OCI-LY1 (cell line): ENCODE measurements at regions not wholly inside any gene's neighbourhood (a gene's known extent, or its start where the extent isn't known, plus 50 kb on each side); places are given as distances from the start of the nearest gene placed in this dataset.

Source experiments
- H2AFZ ChIP-seq: fragments of 200-600 bp; sonication (generic), shearing (Covaris generic); 2 replicates; pipeline ENCODE4 v1.6.0; 2014; ENCODE audit warnings: antibody characterized with exemption, mild to moderate bottlenecking, low read length
- H3F3A ChIP-seq: fragments of 200-600 bp; sonication (generic), shearing (Covaris generic); 2 replicates; pipeline ENCODE4 v1.6.0; 2014; ENCODE audit warnings: mild to moderate bottlenecking, antibody characterized with exemption, low read length, moderate library complexity; ENCODE audit not compliant: insufficient read depth
- H3K27ac ChIP-seq: fragments of 200-600 bp; sonication (generic); 2 replicates; pipeline ENCODE4 v1.5.1; 2014; ENCODE audit warnings: low read length, mixed run types, mild to moderate bottlenecking, low read depth; ENCODE audit not compliant: poor library complexity, severe bottlenecking
- H3K27me3 ChIP-seq: fragments of 200-600 bp; sonication (generic); 2 replicates; pipeline ENCODE4 v1.6.0; 2014; ENCODE audit warnings: antibody characterized with exemption, mild to moderate bottlenecking, low read length, moderate library complexity; ENCODE audit not compliant: insufficient read depth
- H3K36me3 ChIP-seq: fragments of 200-600 bp; sonication (generic); 2 replicates; pipeline ENCODE4 v1.6.1; 2014; ENCODE audit warnings: mild to moderate bottlenecking, antibody characterized with exemption, low read length, moderate library complexity, mixed read lengths; ENCODE audit not compliant: insufficient read depth
- H3K4me1 ChIP-seq: fragments of 200-600 bp; sonication (generic); 2 replicates; pipeline ENCODE4 v1.5.1; 2014; ENCODE audit warnings: mild to moderate bottlenecking, low read length, moderate library complexity; ENCODE audit not compliant: insufficient read depth, severe bottlenecking
- H3K4me2 ChIP-seq: fragments of 200-600 bp; sonication (generic), shearing (Covaris generic); 2 replicates; pipeline ENCODE4 v1.6.1; 2014; ENCODE audit warnings: low read length
- H3K4me3 ChIP-seq: fragments of 200-600 bp; sonication (generic); 2 replicates; pipeline ENCODE4 v1.5.1; 2014; ENCODE audit warnings: low read length, low read depth, mild to moderate bottlenecking, mixed read lengths; ENCODE audit not compliant: poor library complexity, severe bottlenecking
- H3K79me2 ChIP-seq: fragments of 200-600 bp; shearing (Covaris generic); 2 replicates; pipeline ENCODE4 v1.6.1; 2016; ENCODE audit warnings: mixed run types, low read length, mixed read lengths; ENCODE audit not compliant: insufficient read depth
- H3K9ac ChIP-seq: fragments of 200-600 bp; sonication (generic), shearing (Covaris generic); 2 replicates; pipeline ENCODE4 v1.6.1; 2014; ENCODE audit warnings: mild to moderate bottlenecking, low read length, mixed read lengths
- H3K9me2 ChIP-seq: fragments of 200-600 bp; sonication (generic), shearing (Covaris generic); 2 replicates; pipeline ENCODE4 v1.6.1; 2014; ENCODE audit warnings: low read depth, mild to moderate bottlenecking, low read length, mixed read lengths
- H3K9me3 ChIP-seq: fragments of 200-600 bp; shearing (Covaris generic); 2 replicates; pipeline ENCODE4 v1.6.1; 2014; ENCODE audit warnings: low read length, mixed read lengths
- H4K20me1 ChIP-seq: fragments of 200-600 bp; sonication (generic), shearing (Covaris generic); 2 replicates; pipeline ENCODE4 v1.6.0; 2016; ENCODE audit warnings: mild to moderate bottlenecking, low read length; ENCODE audit not compliant: insufficient read depth
- CTCF ChIP-seq: fragments of 200-600 bp; sonication (generic), shearing (Covaris generic); IDR thresholded peaks from 2 replicates; pipeline ENCODE4 v1.5.1; 2017; ENCODE audit warnings: mild to moderate bottlenecking, antibody characterized with exemption, low read length, moderate library complexity, mixed read lengths
- EZH2 ChIP-seq: fragments of 200-600 bp; sonication (generic), shearing (Covaris generic); IDR thresholded peaks from 2 replicates; pipeline ENCODE4 v1.8.0; 2017; ENCODE audit warnings: borderline replicate concordance, mixed run types, mild to moderate bottlenecking, antibody characterized with exemption, low read length, moderate library complexity, mixed read lengths

- no peak for TF ChIP-seq CTCF
- no peak for TF ChIP-seq EZH2
- no peaks in the 10 kb centered on the region for H4K20me1 ChIP-seq
- H3K4me2 ChIP-seq: no peak overlapping the region
- no peak overlapping the region for H3K9ac ChIP-seq
- no peaks in the 10 kb centered on the region for H3K79me2 ChIP-seq
- H3K27me3 ChIP-seq: no peaks in the 10 kb centered on the region
- no peak overlapping the region for H3K4me3 ChIP-seq
- no peaks in the 10 kb centered on the region for H3K9me3 ChIP-seq
- no peaks in the 10 kb centered on the region for H3K36me3 ChIP-seq
- H3K4me1 ChIP-seq: no peaks in the 10 kb centered on the region
- no peaks in the 10 kb centered on the region for H3F3A ChIP-seq
- no peaks in the 10 kb centered on the region for H3K9me2 ChIP-seq
- H2AFZ ChIP-seq: no peak overlapping the region
- no peak overlapping the region for H3K27ac ChIP-seq
Observed at GRCh38 chr11:29627541-29627940, 389.3 kb downstream of the KCNA4 start.

GRCh38 chr11:29623144-29623722, 393.6 kb downstream of the KCNA4 start:
- H3K79me2 ChIP-seq: no peaks in the 10 kb centered on the region
- no peaks in the 10 kb centered on the region for H3K4me1 ChIP-seq
- no peaks in the 10 kb centered on the region for H3K9me3 ChIP-seq
- no peaks in the 10 kb centered on the region for H3K27me3 ChIP-seq
- TF ChIP-seq EZH2 (no peak), CTCF (no peak)
- no peak overlapping the region for H3K9ac ChIP-seq
- no peaks in the 10 kb centered on the region for H3K36me3 ChIP-seq
- no peaks in the 10 kb centered on the region for H3F3A ChIP-seq
- no peak overlapping the region for H3K27ac ChIP-seq
- no peak overlapping the region for H3K4me3 ChIP-seq
- no peaks in the 10 kb centered on the region for H4K20me1 ChIP-seq
- no peak overlapping the region for H2AFZ ChIP-seq
- H3K9me2 ChIP-seq: no peaks in the 10 kb centered on the region
- no peak overlapping the region for H3K4me2 ChIP-seq

- no peaks in the 10 kb centered on the region for H3K9me2 ChIP-seq
Observed at GRCh38 chr11:29616611-29617010, 400.2 kb downstream of the KCNA4 start.

More at GRCh38 chr11:29616611-29617010, 400.2 kb downstream of the KCNA4 start:
- H3K27ac ChIP-seq: no peak overlapping the region
- H3K36me3 ChIP-seq: no peaks in the 10 kb centered on the region
- H3K9me3 ChIP-seq: no peaks in the 10 kb centered on the region
- no peak overlapping the region for H3K4me3 ChIP-seq
- H2AFZ ChIP-seq: no peak overlapping the region
- no peaks in the 10 kb centered on the region for H4K20me1 ChIP-seq
- H3K4me2 ChIP-seq: no peak overlapping the region
- no peaks in the 10 kb centered on the region for H3K79me2 ChIP-seq
- no peaks in the 10 kb centered on the region for H3K27me3 ChIP-seq
- no peaks in the 10 kb centered on the region for H3F3A ChIP-seq
- no peak overlapping the region for H3K9ac ChIP-seq
- TF ChIP-seq EZH2 (no peak), CTCF (no peak)
- no peaks in the 10 kb centered on the region for H3K4me1 ChIP-seq
